Erythroblast (primary cell): ENCODE measurements at regions not wholly inside any gene's neighbourhood (a gene's known extent, or its start where the extent isn't known, plus 50 kb on each side); places are given as distances from the start of the nearest gene placed in this dataset.

Experiments
- GATA1 ChIP-seq: IDR thresholded peaks from 2 replicates; pipeline ENCODE4 v1.6.1; 2011; ENCODE audit warnings: low read depth, mild to moderate bottlenecking, control low read depth, low read length, moderate library complexity
- POLR2A ChIP-seq: IDR thresholded peaks from 2 replicates; pipeline ENCODE4 v1.6.1; 2011; ENCODE audit warnings: mild to moderate bottlenecking, low read length

- no peak for TF ChIP-seq POLR2A
- TF ChIP-seq GATA1: no peak
These were observed 240.1 kb upstream of the ADGRL2 start for GRCh38 chr1:81560629-81561028.
